ENCODE measurements at regions not wholly inside any gene's neighbourhood (a gene's known extent, or its start where the extent isn't known, plus 50 kb on each side); places are given as distances from the start of the nearest gene placed in this dataset.
A peak's percentile ranks its signal among the peaks of the same experiment; 100 is the strongest.
"Not testable (repeated sequence)": the region's sequence is repeated elsewhere in the genome, so short reads cannot be mapped to it uniquely, and the experiment has no call there.

GRCh38 chr2:223464071-223464470 lies 138.1 kb downstream of the SCG2 start:
- DNase-seq (ENCODE audit: low spot score) = no peak

- DNase-seq (ENCODE audit: low spot score) = peak; percentile 85
Measured at GRCh38 chr2:223465793-223466192, 136.4 kb downstream of the SCG2 start.

GRCh38 chr2:223467196-223467595 lies 135.0 kb downstream of the SCG2 start:
- no peak for DNase-seq (ENCODE audit: low spot score)

DNA sequence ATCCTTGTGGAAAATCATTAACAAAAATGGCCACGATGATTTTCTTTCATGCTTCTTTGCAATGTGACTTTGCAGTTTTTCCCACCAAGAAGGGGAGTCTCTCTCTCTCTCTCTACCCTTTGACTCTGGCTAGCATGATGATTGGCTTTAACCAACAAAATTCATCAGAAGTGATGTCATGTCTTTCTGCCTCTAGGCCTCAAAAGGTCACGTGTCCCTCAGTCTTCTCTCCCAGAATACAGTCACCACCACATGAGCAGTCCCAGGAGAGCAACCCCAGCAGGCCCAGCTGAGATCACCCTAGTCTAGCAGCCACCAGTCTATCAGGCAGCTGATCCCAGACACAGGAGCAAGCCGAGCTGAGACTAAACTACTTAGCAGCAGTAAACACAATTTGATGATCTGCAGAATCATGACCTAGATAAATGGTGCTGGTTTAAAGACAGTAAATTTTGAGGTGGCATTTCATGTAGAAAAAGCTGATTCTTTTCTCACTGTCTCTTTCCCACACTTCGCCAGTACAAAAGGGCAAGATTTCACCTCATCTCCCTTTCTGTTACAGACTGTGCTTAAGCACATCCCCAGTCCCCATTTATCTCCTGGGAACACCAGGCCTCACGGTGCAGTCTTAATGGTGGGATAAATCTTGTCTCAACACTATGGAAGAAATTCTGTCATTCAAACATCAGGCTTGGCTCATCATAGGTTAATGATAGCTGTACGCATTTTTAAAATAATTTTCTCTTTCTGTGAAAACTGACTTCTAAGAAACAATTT lies 132.7 kb downstream of the SCG2 start:
- peak; percentile 63 for DNase-seq (ENCODE audit: low spot score)

GRCh38 chr2:223470602-223471001 lies 131.6 kb downstream of the SCG2 start:
- no peak for DNase-seq (ENCODE audit: low spot score)

DNA sequence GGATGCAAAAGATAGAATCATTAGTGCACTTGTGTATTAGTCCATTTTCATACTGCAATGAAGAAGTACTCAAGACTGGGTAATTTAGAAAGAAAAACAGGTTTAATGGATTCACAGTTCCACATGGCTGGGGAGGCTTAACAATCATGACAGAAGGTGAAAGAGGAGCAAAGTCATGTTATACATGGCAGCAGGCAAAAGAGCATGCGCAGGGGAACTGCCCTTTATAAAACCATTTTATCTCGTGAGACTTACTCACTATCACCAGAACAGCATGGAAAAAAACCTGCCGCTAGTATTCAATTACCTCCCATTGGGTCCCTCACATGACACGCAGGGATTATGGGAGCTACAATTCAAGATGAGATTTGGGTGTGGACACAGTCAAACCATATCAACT lies 129.4 kb downstream of the SCG2 start:
- DNase-seq (ENCODE audit: low spot score) = no peak

- DNase-seq (ENCODE audit: low spot score) = no peak
Measured at GRCh38 chr2:223474893-223475292, 127.3 kb downstream of the SCG2 start.

DNA sequence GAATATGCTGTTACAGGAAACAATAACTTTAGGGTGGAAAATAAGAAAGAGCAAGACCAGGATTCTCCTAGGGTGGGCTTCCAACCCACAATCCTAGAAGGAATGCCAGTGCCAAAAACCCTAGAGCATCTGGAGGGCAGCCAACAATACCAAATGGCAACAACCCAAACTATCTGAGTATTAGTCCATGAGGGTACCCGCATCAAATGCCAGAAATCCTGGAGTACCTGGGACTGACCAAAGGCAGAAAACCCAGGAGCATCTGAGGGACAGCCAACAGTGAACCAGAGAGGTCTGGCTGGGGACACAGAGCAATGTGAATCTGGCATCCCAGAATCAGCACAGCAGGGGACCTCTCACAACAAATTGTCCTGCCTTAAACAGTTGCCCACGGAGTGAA lies 126.3 kb downstream of the SCG2 start:
- DNase-seq (ENCODE audit: low spot score) = no peak

- no peak for DNase-seq (ENCODE audit: low spot score)
Measured at GRCh38 chr2:223477318-223477717, 124.8 kb downstream of the SCG2 start.

DNA sequence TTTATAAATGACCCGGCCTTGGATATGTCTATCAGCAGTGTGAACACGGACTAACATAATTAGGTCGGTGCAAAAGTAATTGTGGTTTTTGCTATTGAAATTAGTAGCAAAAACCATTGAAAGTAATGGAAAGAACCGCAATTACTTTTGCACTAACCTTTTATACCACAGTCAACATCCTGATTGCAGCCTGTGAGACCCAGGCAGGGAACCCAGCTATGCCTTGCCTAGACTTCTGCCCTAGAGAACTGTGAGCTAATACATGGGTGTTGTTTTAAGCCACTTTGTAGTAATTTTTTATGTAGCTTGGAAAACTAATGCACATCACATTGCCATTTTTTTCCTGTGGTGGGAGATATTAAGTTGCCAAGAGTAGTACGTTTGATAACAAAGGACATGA lies 120.7 kb downstream of the SCG2 start:
- no peak for DNase-seq (ENCODE audit: low spot score)

DNA sequence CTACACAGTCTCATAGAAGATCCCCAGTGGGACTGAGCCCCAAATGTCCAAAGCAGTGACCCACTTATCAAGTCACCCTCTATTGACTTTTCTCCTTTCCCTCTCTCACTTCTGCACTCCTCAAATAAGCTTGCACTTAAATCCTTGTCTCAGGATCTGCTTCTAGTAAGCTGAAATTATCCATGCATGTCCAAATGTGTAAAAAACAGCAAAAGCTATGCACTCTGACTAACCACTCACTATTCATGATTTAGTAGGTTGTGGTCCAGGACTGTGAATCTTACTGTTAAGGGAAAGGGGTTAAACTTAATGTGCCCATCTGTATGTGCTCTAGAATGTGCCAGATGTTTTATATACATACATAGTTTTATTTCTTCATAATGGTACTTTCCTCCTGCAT lies 115.4 kb downstream of the SCG2 start:
- no peak for DNase-seq (ENCODE audit: low spot score)

DNA sequence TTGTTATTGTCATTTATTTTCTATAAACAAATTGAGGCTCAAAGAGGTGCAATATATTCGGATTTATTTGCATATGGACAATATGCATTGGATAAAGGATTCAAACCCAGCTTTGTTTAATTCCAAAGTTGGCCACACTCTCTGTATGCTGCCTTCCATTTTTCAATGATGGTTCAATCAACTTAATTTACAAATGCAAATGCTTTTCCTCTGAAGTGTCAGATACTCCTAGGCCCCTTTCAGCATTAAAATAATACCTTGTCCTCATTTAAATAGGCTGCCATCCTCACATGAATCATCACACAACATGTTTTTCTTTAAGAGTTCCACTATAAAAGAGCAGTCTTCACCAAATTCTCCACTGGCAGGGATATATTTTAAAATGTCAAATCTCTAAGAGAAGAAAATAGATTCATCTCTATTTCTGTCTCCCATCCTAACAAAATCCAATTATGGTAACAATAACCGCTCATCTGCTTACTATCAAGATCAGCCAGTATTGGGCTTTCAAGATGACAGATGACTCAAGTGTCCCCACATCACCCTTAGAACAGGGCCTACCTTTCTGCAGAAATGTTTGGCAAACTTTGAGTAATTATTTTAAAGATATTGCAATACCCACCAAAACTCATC lies 114.8 kb downstream of the SCG2 start:
- DNase-seq (ENCODE audit: low spot score) = no peak

- DNase-seq (ENCODE audit: low spot score) = peak; percentile 8
Measured at GRCh38 chr2:223488814-223489213, 113.3 kb downstream of the SCG2 start.

DNA sequence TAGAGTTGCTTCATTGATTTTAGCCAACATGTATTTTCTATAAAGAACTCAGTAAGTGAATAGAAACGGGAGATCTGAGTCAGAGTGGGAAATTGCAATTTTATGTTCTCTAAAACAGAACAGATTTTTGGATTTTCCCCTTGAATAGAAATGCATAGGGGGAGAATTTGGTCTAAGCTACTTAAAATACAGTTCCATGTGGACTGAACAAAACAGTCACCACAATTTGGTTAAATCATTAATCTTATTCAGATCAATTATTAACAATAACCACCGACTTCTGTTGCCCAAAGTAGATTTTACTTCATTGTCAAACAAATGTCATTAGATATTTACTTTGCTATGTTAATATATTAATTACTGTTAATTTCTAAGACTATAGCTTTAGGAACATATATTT lies 107.7 kb downstream of the SCG2 start:
- DNase-seq (ENCODE audit: low spot score) = no peak

DNA sequence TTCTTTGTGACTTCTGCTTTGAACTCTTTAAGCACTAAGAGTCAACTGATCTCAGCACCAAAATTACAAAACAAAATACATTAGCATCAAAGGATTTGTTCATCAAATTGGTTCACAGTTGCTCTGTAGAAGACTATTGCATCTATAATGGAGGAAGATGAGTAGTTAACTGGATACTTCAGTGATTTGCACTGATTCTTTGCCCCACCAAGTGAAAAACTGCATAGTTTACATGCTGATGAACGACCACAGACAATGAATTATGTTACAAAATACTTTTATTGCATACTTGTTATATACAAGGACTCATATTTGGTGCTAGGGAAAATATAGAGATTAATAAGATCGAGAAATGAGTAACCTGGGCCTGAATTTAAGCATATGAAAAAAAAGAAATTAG lies 107.2 kb downstream of the SCG2 start:
- no peak for DNase-seq (ENCODE audit: low spot score)

- not testable (repeated sequence) for DNase-seq (ENCODE audit: low spot score)
Measured at GRCh38 chr2:223496853-223497252, 105.3 kb downstream of the SCG2 start.

GRCh38 chr2:223500709-223501108 lies 101.5 kb downstream of the SCG2 start:
- DNase-seq (ENCODE audit: low spot score) = no peak

GRCh38 chr2:223501641-223502040 lies 100.5 kb downstream of the SCG2 start:
- no peak for DNase-seq (ENCODE audit: low spot score)

DNA sequence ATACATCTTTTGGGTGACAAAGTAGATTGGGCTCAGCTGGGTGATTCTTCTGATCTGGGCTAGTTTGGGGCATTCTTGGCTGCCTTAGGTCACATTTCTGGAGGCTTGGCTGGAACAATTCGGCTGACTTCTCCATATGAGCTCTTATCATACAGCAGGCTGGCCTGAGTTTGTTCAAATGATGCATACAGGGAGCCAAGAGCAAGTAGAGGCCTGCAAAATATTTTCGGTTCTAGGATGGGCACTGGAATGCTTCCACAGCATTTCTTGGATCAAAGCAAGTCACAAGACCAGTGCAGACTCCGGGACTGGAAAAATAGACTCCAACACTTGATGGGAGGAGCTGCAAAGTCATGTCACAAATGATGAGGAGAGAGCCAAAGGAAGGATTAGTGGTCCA lies 98.4 kb downstream of the SCG2 start:
- DNase-seq (ENCODE audit: low spot score) = no peak

- DNase-seq (ENCODE audit: low spot score) = no peak
Measured at GRCh38 chr2:223508372-223508771, 93.8 kb downstream of the SCG2 start.

GRCh38 chr2:223510713-223511112 lies 91.4 kb downstream of the SCG2 start:
- DNase-seq (ENCODE audit: low spot score) = no peak

- no peak for DNase-seq (ENCODE audit: low spot score)
Measured at GRCh38 chr2:223511168-223511567, 91.0 kb downstream of the SCG2 start.

DNA sequence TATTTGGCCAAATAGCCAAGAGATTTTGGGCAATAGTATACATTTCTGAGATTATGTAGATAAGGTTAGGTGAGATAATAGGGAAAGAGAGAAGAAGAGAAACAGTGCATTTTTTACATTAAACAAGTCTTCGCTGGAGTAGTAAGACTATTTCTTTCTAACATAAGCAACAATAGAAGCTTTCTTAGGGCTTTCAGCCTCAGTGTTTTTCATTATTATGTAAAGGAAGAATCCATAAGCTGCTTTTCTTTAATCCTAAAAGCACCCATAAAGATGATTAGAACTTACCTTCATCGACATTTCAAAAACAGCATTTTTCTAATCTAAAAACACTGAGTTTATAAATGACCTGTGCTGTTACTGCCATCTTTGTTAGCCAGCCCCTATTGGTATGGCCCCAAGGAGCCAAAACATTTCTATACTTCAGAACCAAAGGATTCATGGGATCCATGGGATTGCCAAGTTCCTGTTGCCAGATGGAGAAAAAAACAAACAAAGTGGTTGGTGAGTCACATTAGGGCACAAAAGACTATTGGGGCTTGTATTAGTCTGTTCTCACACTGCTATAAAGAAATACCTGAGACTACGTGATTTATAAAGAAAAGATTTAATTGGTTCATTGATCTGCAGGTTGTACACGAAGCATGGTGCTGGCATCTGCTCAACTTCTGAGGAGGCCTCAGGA lies 88.2 kb downstream of the SCG2 start:
- DNase-seq (ENCODE audit: low spot score) = no peak

All from AG08396 (cell line).